HG02759 (cell line): ENCODE measurements at regions not wholly inside any gene's neighbourhood (a gene's known extent, or its start where the extent isn't known, plus 50 kb on each side); places are given as distances from the start of the nearest gene placed in this dataset.
"Not testable (repeated sequence)": the region's sequence is repeated elsewhere in the genome, so short reads cannot be mapped to it uniquely, and the experiment has no call there.

Experiments
- ATAC-seq: cut with Tn5 transposase; IDR thresholded peaks from one replicate; pipeline ENCODE4 v1.9.1; 2021; ENCODE audit warnings: mild to moderate bottlenecking, moderate library complexity; ENCODE audit not compliant: unreplicated experiment

DNA sequence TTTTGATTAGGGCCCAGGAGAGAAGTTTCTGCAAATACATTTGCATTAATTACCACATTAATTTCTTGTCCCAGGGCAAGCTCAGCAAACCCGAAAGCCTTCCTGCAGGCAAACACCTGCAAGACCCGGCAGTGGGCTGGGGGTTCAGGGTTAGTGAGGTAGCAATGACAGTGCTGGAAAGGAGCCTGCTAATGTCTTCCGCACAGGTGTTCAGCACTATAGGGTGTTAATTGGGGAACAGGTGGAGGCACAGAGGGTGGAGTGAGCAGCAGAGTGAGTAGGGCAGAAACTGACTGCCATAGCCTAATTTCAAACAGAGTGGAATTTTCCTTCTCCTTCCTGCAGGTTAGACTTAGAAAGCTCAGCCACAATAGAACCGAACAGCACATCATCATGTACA, 50.9 kb upstream of the UBASH3B start:
- ATAC-seq: no peak

DNA sequence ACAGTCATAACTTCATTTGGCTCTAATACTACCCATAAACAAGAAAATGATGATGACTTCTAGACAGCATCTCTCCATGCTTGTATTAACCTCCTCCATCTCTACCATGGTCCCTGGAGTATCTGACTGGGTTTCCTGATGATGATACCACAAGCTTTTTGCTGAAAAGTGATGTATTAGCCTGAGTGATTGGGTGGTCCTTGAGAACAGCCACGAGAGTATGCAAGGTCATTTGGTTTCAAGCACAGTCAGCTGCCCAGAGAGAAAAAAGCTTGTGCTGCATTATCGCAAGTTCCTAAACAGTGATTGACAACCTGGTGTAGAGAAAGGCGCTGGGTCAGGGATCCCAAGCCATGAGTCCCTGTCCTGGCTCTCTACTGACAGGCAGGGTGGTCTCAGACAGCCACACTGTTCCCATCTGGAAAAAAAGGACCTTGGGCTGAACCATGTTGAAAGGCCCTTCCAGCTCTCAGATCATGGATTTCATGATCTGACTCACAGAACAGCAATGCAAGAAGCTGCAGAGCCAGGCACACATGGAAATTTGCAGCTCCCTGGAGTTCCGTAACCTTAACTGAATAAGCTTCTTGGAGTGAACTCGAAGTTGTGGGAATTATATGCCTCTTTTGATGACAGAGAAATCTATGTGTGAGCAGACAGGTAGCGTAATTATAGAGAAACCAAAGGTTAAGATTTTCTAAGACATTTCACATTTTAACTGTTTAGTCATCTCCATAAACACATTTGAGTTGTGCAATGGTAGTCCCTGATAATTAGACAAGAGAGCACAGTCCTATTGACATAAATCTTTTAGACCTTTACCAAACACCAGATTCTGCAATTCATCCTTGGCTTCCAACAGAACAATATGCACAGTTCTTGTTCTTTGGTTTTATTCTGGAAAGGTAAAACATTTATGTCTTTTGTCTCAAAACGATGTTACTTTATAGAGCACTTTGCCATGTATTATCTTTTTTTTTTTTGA, 54.1 kb upstream of the UBASH3B start:
- ATAC-seq: no peak

DNA sequence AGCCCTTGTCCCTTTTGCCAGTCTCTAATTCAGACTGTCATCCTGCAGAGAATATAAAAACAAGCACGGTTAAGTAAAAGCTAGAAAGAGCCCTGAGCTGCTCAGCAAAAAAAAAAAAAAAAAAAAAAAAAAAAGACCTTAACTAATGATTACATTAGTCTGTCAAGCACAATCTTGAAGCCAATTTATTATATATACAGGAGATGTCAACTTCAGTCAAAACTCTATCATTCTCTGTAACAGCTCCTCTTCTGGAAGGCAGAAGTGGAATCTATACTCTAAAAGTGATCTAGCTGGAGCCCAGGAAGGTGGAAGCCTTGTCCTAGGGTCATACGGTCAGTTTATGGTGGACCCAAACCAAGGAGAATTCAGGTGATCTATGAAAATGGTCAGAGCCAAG, 55.2 kb upstream of the UBASH3B start:
- no peak for ATAC-seq

DNA sequence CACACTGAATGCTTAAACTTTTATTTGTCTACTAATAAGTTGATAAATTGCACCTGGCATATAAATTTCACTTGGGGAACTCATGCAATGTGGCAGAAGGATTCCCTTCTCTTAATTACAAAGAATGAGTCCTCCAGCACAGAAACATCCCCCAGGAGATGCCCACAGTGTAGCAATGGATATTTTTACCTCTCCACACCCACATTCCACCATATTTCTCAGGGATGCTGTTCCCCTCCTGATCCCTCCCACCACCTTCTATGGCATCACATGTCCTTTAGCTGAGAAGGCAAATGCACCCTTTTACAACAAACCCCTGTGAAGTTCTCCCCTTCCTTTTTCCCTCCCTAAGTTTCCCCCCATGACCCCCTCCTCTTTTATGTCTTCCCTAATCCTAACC, 56.1 kb upstream of the UBASH3B start:
- ATAC-seq: no peak

DNA sequence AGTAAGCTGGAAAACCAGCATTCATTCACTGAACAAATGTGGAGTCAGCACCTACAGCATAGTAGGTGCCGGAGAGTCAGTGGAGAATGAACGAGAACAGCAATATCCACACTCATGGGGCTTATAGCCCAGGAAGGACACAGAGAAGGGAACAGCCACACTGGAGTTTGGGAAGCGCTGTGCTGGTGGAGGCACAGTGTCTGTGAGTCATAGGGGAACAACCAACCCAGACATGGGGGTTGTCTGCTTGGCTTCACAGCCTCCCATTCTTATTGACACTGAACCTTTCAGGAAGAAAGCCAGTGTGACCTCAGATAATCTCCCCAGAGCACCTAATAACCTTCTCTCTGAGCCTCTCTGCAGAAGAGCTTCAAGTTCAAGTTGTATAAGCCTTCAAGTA, 56.6 kb upstream of the UBASH3B start:
- ATAC-seq: no peak

DNA sequence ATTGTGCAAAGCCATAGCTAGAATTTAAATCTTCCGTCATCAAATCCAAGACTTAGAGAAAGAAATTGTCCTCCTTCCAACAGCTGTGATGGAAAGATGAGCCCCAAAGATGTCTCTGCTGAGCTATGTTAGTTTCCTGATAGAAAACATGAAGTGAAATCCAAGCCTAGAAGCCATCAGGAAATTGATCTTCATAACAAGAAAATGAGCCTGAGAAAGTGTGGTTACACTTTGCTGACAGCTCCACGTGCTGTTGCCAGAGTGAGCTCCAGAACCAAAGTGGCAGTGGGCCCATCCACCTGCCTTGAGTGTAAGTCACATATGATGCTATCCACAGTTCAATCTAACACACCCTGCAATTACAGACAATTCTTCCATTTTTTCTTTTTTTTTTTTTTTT, 58.0 kb upstream of the UBASH3B start:
- no peak for ATAC-seq

DNA sequence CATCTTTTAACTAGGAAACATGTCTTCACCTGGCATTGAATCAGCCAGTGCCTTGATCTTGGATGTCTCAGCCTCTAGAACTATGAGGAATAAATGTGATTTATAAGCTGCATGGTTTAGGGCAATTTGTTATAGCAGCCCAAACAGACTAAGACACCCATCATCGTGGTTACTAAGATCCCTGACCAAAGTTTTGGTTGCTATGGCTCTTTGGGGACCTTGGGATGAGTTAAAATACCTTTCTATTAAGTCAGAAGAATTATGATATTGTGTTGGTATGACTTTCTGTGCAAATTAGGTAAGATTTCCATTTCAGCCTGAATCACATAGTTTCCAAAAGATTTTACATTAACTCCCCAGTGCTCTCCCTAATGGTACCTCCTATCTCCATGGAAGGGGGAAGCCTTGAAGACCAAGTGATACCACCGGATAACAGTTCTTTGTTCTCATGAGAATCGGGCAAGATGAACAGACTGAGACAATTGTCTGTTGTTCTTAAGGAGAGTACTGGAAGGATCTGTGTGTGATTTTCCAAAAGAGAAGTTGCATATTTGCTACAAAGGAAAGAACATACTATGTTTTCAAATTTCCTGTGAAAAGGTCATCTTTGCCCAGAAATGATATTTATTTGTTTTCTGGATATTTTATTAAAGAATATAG, 60.4 kb upstream of the UBASH3B start:
- no peak for ATAC-seq

DNA sequence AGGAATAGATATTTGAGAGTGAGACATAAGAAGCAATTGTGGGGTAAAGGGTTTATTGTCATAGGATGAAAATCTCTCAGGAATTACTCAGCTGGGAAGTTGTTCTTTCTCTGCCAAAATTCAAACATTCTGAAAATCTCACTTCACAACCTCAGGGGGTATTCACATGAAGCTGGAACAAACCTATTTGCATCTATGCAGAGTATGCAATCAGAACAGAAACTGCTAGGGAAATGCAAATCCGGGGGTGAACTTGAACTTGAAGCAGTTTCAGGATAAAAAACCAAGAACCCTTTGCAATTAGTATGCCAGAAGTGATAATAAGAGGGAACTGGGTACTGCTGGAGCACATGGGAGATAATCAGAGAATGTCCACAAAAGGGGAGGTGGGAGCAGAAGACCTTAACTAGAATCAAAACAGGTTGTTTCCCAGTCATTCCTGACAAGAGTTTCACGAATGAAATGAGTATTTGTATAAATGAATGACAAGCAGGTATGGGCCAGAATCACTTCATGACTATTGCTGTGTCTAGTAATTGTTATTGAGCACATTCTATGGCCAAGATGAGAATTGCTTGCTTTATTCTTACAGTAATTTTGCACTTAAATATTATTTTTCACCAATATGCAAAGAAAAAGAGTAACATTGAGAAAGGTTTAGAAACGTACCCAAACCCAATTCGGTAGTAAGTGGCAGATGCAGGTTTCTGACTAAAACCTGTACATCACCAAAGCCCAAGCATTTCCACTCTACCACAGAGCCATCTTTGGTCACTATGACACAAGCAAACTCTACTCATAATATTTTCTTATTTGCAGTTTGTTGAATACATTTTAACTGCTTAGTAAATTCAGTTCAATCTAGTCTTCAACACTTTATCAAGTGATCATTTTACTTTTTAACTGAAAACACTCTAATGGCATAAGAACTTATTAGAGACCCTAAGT, 61.8 kb upstream of the UBASH3B start:
- no peak for ATAC-seq

DNA sequence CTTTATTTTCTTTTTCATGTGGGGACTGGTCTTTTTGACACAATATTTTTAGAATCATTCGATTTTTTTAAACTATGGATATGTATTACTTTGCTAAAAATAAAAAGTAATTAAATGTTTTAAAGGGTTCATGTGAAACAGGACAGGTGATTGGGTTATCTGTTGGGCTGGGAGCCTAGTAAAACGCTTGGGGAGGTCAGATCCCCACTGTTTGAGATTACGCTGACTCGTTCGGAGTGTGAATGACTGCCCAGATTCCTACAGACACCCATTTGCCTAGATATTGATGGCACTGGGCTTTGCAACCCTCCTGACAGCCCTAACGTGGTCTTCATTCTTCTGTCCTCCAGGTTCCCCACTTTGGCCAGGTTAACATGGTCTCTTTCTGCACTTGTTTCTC, 62.9 kb upstream of the UBASH3B start:
- ATAC-seq: no peak

DNA sequence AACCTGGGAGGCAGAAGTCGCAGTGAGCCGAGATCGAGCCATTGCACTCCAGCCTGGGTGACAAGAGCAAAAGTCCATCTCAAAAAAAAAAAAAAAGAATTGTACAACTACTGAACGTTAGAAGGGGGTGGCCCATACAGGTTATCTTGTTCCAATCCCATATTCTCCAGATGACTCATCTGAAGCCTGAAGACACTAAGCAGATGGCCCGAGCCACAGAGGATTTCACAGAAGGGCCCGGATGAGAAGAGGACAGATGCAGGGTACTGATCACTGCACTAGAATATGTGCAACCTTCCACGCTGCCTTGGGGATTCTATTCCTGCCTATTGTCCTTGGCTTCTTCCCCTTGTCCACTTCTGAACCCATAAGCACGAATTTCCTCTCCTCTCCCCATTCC, 70.9 kb upstream of the UBASH3B start:
- ATAC-seq: no peak

DNA sequence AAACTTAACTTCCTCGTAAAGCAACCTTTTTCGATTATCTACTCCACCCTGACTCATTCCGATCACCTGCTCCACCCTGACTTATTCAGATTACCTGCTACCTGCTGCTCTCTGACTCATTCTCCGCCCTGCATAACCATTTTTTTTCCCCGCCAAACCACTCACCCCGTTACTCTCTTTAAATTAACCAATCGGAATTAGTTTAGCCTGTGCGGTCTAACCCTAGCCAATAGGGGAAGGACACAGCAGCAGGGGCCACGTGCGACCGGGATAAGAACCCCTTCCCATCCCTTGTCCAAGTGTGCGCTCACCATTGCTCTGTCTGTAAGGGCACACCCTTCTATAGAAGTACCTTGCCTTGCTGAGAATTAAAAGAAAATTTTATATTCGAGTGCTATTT, 75.5 kb upstream of the UBASH3B start:
- not testable (repeated sequence) for ATAC-seq

DNA sequence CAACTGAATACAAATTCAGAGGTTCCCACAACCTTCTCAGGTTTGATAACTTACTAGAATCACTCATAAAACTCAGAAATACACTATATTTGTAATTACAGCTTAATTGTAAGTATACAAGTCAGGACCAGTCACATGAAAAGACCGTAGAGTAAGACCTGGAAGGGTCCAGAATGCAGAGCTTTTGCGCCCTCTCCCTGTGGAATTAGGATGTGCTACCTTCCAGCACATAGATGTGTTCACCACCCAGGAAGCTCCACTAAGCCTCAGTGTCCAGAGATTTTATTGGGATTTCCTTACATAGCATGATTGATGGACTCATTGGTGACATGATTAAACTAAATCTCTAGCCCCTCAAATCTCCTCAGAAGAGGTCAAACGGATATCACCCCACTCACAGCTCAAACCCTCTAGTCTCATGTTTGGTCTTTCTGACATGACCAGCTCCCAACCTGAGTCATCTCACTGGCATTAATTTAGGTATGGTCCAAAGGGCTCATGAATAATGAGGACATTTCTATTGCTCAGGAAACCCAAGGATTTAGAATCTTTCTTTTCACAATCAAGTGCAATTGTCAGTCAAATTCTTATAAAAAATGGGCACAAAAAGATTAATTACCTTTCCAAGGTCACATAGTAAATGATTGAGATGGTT, 77.2 kb upstream of the UBASH3B start:
- no peak for ATAC-seq

DNA sequence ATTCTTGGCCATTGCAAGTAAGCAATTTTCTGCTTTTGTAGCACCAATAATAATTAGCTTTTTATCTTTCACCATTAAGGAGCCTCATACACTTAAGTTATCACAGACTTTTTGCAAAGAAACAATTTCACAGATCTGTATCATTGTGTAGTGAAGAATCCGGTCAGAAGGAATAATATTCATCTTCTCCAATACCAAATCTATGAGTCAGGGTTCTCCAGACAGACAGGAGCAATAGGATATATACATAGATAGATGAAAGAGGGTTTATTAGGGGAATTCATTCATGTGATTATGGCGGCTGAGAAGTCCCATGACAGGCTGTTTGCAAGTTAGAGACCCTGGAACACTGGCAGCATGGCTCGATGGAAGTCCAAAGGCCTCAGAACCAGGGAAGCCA, 82.9 kb upstream of the UBASH3B start:
- no peak for ATAC-seq

DNA sequence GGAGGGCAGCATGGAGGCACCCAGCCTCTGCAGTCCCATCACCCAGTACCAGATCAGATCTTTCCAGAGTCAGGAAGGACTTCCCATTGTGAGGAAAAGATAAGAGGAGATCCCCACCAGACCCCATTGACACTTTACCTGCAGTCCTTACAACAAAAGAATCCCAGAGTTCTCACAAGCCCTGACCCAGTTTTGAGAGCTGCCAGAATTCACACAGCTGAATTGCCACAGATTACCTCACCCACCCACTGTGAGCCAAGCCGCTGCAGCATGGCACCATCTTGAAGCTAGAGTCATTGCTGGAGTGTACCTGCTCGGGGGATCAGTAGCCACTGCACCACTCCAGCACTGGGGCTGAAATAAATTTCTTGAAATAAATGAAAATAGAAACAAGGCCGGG, 91.8 kb upstream of the UBASH3B start:
- ATAC-seq: no peak

DNA sequence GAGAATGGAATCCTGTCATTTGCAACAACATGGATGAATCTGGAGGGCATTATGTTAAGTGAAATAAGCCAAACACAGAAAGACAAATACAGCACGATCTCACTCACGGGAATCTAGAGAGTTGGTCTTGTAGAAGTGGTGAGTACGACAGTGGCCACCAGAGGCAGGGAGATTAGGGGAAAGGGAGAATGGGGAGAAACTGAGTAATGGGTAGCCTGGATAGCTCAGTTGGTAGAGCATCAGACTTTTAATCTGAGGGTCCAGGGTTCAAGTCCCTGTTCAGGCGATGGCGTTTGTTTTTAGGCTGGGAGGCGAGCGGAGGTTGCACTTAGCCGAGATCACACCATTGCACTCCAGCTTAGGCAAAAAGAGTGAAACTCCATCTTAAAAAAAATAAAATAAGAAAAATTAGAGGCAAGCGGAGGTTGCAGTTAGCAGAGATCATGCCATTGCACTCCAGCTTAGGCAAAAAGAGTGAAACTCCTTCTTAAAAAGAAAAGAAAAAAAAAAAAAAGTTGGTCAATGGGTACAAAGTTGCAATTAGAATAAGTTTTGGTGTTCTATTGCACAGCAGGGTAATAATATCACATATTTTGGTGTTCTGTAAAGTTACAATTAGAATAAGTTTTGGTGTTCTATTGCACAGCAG, 95.7 kb upstream of the UBASH3B start:
- ATAC-seq: no peak

DNA sequence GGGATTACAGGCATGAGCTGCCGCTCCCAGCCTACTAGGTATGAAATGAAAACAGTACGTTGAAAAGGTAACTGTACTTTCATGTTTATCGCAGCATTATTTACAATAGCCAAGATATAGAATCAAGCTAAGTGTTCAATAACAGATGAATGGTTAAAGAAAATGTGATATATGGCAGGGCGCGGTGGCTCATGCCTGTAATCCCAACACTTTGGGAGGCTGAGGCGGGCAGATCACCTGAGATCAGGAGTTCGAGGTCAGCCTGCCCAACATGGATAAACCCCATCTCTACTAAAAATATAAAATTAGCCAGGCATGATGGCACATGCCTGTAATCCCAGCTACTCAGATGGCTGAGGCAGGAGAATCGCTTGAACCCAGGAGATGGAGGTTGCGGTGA, 96.3 kb upstream of the UBASH3B start:
- not testable (repeated sequence) for ATAC-seq

DNA sequence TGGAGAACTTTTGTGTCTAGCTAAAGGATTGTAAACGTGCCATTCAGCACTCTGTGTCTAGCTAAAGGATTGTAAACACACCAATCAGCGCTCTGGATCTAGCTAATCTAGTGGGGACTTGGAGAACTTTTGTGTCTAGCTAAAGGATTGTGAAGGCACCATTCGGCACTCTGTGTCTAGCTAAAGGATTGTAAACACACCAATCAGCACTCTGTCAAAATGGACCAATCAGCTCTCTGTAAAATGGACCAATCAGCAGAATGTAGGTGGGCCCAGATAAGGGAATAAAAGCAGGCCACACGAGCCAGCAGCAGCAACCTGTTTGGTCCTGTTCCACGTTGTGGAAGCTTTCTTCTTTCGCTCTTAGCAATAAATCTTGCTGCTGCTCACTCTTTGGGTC, 98.4 kb upstream of the UBASH3B start:
- ATAC-seq: not testable (repeated sequence)

DNA sequence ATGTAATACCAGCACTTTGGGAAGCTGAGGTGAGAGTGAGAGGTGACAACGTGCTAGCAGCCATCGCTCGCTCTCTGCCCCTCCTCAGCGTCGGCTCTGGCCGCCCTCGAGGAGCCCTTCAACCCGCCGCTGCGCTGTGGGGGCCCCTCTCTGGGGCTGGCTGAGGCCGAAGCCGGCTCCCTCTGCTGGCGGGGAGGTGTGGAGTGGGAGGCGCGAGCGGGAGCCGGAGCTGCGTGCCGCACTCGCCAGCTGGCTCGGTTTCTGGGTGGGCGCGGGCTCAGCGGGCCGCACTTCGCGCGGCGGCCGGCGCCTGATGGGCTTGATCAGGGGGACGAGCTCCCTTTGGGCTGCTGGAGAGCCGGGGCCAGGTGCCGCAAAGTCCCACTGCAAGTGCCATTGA, 98.9 kb upstream of the UBASH3B start:
- no peak for ATAC-seq

DNA sequence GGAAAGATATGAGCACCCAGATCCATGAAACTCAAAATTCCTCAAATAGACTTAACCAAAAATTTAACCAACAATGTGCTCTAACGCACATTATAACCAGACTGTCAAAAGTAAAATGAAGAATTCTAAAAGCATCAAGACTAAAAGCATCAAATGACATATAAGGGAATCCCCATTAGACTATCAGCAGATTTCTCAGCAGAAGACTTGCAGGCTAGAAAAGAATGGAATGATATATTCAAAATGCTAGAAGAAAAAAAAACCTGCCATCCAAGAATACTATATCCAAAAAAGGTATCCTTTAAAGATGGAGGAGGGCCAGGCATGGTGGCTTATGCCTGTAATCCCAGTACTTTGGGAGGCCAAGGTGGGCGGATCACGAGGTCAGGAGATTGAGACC, 117.5 kb upstream of the UBASH3B start:
- no peak for ATAC-seq

DNA sequence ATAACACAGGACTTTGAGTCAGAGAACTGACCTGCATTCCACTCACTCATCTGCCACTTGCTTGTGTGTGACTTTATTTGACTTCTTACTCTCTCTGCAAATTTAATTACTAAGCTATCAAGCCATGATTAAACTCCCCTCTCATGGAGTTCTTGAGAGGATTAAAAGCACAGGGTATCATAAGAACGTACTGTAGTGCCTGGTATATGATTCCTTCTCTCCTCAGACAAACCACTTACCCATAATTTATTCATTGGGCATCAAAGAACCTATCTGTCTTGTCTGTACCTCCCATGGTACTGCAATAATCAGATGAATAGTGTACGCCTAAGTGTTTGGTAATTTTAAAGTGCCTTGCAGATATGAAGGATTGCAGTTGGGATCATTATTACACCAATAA, 130.6 kb upstream of the UBASH3B start:
- ATAC-seq: no peak
